ENCODE measurements at regions not wholly inside any gene's neighbourhood (a gene's known extent, or its start where the extent isn't known, plus 50 kb on each side); places are given as distances from the start of the nearest gene placed in this dataset.
A peak's percentile ranks its signal among the peaks of the same experiment; 100 is the strongest.

DNA sequence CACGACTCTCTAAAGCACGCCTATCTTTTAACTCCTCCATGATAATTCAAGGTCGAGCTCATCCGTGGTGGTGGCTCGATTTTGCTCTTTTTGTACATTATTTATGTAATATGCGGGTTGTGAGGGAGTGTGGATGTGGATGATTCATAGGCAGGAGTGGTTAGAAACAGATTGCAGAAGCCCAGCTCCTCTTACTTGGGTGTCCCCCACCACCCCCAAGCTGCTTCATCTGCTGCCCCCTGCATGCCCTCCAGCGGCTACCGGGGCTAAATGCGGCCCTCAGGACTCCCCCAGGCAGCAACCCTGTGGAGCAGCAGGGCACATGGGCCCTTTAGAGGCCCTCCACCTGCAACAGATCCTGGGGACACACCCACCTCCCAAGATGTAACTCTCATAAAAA, 111.5 kb upstream of the SELENOK start:
- H3K9ac ChIP-seq (ENCODE audit: insufficient read depth in 1 of 2, low read depth in 2 of 2, low read length in 2 of 2): no peak overlapping the region
- H3K27me3 ChIP-seq (ENCODE audit: control insufficient read depth in 2 of 2, insufficient read depth in 2 of 2, low read length in 2 of 2): peaks cover 0 to 5% of the 10 kb centered on the region in 2 experiments; a peak in 1 of 5 replicates
- TF ChIP-seq TSC22D4 (tag; IDR thresholded peaks at IDR 0.05) (no peak), JUNB (CRISPR knock-in tag; conservative IDR thresholded peaks at IDR 0.05) (no peak), IRF2 (CRISPR knock-in tag; IDR thresholded peaks at IDR 0.05) (no peak), SRSF7 (optimal IDR thresholded peaks at IDR 0.05; ENCODE audit: low read depth, low read length) (no peak), ZNF3 (CRISPR knock-in tag; IDR thresholded peaks at IDR 0.05) (no peak), ZNF695 (CRISPR knock-in tag; IDR thresholded peaks at IDR 0.05) (no peak), MAX (CRISPR knock-in tag; IDR thresholded peaks at IDR 0.05) (no peak), BRD9 (IDR thresholded peaks at IDR 0.05; ENCODE audit: low read depth, partially characterized antibody) (no peak)
- in situ Hi-C loops (cut with MboI) (no loop called here), intact Hi-C loops (cut with micrococcal nuclease) (no loop called here)
- WGBS (ENCODE audit: insufficient coverage, low coverage, missing lambda C conversion rate): under 1% methylated on average over 9 of the region's 9 CpGs
- H4K20me1 ChIP-seq (replicated peaks; ENCODE audit: control insufficient read depth, insufficient read depth, low read length): no peaks in the 10 kb centered on the region
- ChIA-PET CTCF (ENCODE audit: low intra/inter-chr PET ratio) (no interaction called here), POLR2A (no interaction called here)
- no peak overlapping the region for H3K4me2 ChIP-seq (ENCODE audit: insufficient read depth, low read length)
- H3K9me3 ChIP-seq (replicated peaks; ENCODE audit: control insufficient read depth, insufficient read depth, low read depth, low read length): no peaks in the 10 kb centered on the region
- no peak overlapping the region for H3K27ac ChIP-seq (ENCODE audit: extremely low read depth, low read depth, low read length)
- H3K4me1 ChIP-seq (replicated peaks in 1 of 2; ENCODE audit: control insufficient read depth in 2 of 2, insufficient read depth in 2 of 2, low read length in 2 of 2): no peaks in the 10 kb centered on the region
- H2AFZ ChIP-seq (ENCODE audit: low read depth, low read length): no peak overlapping the region
- H3K9me1 ChIP-seq (ENCODE audit: control insufficient read depth, insufficient read depth, low read length): no peaks in the 10 kb centered on the region
- no peaks in the 10 kb centered on the region for H3K79me2 ChIP-seq (ENCODE audit: control insufficient read depth, insufficient read depth, low read length)
- no peak overlapping the region for H3K4me3 ChIP-seq
- no peak for FAIRE-seq
- DNase-seq (ENCODE audit: extremely low read depth in 1 of 4, low spot score in 3 of 4): no peak
- no peak for ATAC-seq
- BruUV-seq (replicated peaks): no TSS peak
- H3K36me3 ChIP-seq (ENCODE audit: control insufficient read depth, insufficient read depth, low read length): no peaks in the 10 kb centered on the region

DNA sequence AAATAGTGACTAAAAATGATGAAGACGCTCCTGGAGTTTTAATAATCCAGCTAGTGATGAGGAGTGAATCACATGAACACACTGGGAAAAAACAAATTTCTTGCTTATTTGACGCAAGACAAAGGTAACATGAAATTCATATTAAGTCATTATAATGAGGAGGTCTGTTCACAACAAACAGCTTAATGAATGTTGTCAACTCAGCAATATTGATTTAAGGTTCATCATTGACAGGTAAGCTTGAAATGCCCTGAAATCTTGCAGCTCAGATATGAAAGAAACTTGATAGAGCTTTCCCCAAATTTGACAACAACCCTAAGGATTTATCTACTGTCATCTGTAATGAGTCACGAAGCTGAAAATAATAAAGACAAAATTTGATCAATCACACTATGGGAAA, 108.1 kb upstream of the SELENOK start:
- in situ Hi-C loops (cut with MboI): no loop called here
- H3K9me3 ChIP-seq (replicated peaks; ENCODE audit: control insufficient read depth, insufficient read depth, low read depth, low read length): no peaks in the 10 kb centered on the region
- ChIA-PET POLR2A (interaction anchor here (0.6 kb wide), 1 partner anchor 36 kb away, joined by 3 read pairs; no protein-coding TSS in a partner anchor), CTCF (ENCODE audit: low intra/inter-chr PET ratio) (no interaction called here)
- no peak overlapping the region for H2AFZ ChIP-seq (ENCODE audit: low read depth, low read length)
- no peak overlapping the region for H3K4me3 ChIP-seq
- no peak overlapping the region for H3K27ac ChIP-seq (ENCODE audit: extremely low read depth, low read depth, low read length)
- BruUV-seq (replicated peaks): no TSS peak
- no peaks in the 10 kb centered on the region for H4K20me1 ChIP-seq (replicated peaks; ENCODE audit: control insufficient read depth, insufficient read depth, low read length)
- no peaks in the 10 kb centered on the region for H3K27me3 ChIP-seq (ENCODE audit: control insufficient read depth in 2 of 2, insufficient read depth in 2 of 2, low read length in 2 of 2)
- H3K9me1 ChIP-seq (ENCODE audit: control insufficient read depth, insufficient read depth, low read length): no peaks in the 10 kb centered on the region
- FAIRE-seq: no peak
- no peak for ATAC-seq
- no peaks in the 10 kb centered on the region for H3K79me2 ChIP-seq (ENCODE audit: control insufficient read depth, insufficient read depth, low read length)
- H3K36me3 ChIP-seq (ENCODE audit: control insufficient read depth, insufficient read depth, low read length): no peaks in the 10 kb centered on the region
- DNase-seq (ENCODE audit: extremely low read depth in 1 of 4, low spot score in 3 of 4): no peak
- H3K9ac ChIP-seq (ENCODE audit: insufficient read depth in 1 of 2, low read depth in 2 of 2, low read length in 2 of 2): no peak overlapping the region
- 0% methylated on average over 3 of the region's 3 CpGs for WGBS (ENCODE audit: insufficient coverage, low coverage, missing lambda C conversion rate)
- intact Hi-C loops (cut with micrococcal nuclease): no loop called here
- no peak overlapping the region for H3K4me2 ChIP-seq (ENCODE audit: insufficient read depth, low read length)
- no peaks in the 10 kb centered on the region for H3K4me1 ChIP-seq (replicated peaks in 1 of 2; ENCODE audit: control insufficient read depth in 2 of 2, insufficient read depth in 2 of 2, low read length in 2 of 2)
- TF ChIP-seq MAFG (tag; conservative IDR thresholded peaks at IDR 0.05) (peak; percentile 53), ZNF316 (IDR thresholded peaks at IDR 0.05) (peak; percentile 74), CBX1 (IDR thresholded peaks at IDR 0.05; ENCODE audit: low read depth) (no peak), ESRRA (IDR thresholded peaks at IDR 0.05; ENCODE audit: borderline replicate concordance, low read depth) (no peak), MAFK (IDR thresholded peaks at IDR 0.05; ENCODE audit: low read length) (peak; percentile 75), ZNF212 (CRISPR knock-in tag; IDR thresholded peaks at IDR 0.05) (no peak), C11orf30 (IDR thresholded peaks at IDR 0.05; ENCODE audit: low read depth) (peak; percentile 57), NR2C2 (CRISPR knock-in tag; IDR thresholded peaks at IDR 0.05) (no peak), NR2C2 (tag; IDR thresholded peaks at IDR 0.05) (no peak), MAFF (IDR thresholded peaks at IDR 0.05; ENCODE audit: low read length) (peak; percentile 76), GTF2E2 (tag; IDR thresholded peaks at IDR 0.05) (no peak), SMAD2 (IDR thresholded peaks at IDR 0.05; ENCODE audit: low read depth, low read length) (no peak), SIN3A (IDR thresholded peaks at IDR 0.05; ENCODE audit: borderline replicate concordance in 2 of 2, control insufficient read depth in 1 of 2, low read depth in 2 of 2, low read length in 2 of 2) (no peak), MTA1 (IDR thresholded peaks at IDR 0.05; ENCODE audit: borderline replicate concordance) (no peak)

Measured in K562 (cell line).